Right hindlimb (tissue), 1 donor: ENCODE measurements at regions not wholly inside any gene's neighbourhood (a gene's known extent, or its start where the extent isn't known, plus 50 kb on each side); places are given as distances from the start of the nearest gene placed in this dataset.

Experiments used
- DNase-seq: peaks from one replicate; pipeline ENCODE4 v3.0.0-alpha.2; 2018

DNA sequence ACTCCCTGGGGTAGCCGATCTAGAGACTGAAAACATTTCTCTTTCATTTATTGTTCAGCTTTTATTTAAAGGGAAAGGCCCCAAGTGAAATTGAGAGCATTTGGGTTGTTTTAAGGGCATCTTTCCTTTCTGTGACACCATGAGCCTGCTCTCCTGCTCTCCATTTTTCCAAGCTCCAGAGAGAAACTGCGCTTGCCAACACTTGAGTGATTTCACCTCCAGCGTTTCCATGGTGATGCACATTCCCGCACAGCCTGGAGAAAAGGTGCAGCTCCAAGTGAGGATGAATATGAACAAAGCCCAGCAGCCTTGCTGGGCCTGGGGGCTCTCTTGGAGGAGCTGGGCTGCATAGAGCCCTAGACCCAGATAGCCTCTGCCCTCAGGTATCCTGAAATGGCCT, 159.2 kb upstream of the PPP2R3A start:
- DNase-seq, result peak; percentile 49

DNA sequence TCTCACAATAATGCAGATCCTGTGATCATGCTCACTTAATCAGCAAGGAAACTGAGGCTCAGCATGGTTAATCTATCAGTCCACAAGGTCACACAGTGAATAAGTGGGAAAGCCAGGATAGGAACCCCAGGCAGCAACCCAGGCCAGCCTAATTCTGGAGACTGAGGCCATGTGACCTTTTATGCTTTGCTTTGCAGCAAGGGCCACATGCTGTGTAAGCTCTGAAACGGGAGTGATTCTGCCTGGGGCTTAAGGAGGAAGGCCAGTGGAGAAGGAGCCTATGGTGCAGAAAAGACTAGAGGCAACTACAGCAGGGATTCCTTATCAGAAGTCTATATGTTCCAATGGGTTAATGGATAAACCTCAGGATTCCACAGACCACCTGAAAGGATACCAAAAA, 157.6 kb upstream of the PPP2R3A start:
- no peak for DNase-seq

GRCh38 chr3:135809021-135809634, 156.4 kb upstream of the PPP2R3A start:
- DNase-seq, result no peak

DNA sequence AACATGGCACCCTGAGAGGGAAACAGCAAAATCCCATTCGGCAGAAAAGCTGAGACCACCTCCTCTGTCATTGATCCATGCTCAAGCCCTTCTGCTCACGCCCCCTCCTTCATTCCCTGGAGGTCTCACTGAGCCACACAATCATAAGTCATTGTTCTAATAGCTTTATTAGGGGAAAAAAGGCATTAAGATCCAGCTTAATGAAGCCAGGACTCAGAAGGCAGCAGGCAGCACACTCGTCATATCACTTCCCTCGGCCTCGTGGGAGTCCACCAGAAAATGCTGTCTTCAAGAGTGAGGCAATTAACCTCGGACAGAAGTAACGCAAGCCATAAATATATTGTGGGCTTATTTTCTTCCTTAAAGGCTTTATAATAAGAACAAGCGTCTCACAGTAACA, 153.9 kb upstream of the PPP2R3A start:
- no peak for DNase-seq

DNA sequence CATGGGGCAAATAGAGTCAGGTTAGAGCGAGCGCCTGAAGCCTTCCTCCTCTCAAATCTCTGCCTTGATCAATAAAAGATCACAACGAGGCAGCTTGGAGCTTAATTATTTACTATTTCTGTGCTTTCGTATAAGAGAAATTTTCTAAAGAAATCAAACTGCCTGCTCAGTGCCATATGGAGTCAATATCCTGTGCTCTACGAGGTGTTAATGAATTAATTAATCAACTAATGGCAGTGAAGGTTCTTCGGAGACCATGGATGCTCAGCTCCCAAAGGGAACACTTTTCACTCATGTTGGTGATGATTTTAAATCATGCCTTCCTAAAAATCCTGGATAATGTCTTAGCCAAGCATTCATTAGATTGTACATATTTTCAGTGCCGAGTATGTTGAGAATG, 153.5 kb upstream of the PPP2R3A start:
- DNase-seq, result no peak

- no peak for DNase-seq
These were observed 131.1 kb upstream of the PPP2R3A start for GRCh38 chr3:135834465-135834864.

GRCh38 chr3:135837977-135838631, 127.4 kb upstream of the PPP2R3A start:
- no peak for DNase-seq

DNA sequence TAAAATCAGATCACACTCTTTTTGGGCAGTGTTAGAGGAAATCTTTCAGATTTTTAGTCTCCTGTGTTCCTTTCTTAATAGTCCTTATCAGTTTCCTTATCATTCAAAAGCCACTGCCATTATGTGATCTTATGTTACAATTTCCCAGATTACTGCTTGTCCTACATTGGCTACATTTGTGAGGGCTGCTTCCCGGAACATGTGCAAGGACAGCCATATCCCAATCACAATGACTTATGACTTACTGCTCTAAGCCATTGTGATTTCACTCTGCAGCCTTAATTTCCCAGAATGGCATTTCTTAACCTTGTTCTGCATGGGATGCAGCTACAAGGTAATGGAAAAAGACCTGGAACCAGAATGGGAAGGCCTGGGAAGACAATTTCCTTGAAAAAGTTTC, 125.1 kb upstream of the PPP2R3A start:
- no peak for DNase-seq

- DNase-seq, result no peak
These were observed 121.1 kb upstream of the PPP2R3A start for GRCh38 chr3:135844386-135844785.

DNA sequence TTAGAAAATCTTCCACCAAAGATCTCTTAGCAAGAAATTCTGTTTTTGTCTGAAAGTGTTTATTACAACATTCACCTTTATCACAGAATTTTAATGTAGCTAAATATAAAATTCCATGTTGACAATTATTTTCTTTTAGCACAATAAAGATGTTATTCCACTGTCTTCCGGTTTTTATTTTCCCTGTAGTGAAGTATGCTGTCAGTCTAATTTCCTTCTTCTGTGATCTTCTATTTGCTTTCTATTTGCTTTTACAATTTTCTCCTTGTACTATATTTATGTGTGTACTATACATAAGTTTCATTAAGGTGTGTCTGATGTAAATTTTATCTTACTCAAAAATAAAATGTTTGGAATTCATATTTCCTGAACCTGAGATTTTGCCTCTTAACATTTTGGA, 117.5 kb upstream of the PPP2R3A start:
- no peak for DNase-seq

DNA sequence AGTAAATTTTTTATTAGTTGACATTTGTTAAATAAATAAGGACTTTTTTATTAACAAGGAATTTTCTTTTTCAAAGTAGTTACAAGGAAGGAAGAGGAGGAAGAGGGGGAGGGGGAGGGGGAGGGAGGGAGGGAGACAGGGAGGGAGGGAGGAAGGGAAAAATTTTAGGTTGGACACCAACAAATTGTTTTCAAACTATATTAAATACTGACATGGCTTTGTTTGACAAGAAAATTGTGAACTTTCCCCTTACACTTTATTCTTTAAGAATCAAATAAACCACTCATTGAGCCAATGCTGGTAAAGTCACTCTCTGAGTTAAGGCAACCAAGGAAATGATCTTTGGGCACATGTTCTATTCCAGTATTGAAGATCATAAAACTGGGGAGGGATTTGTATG, 115.7 kb upstream of the PPP2R3A start:
- no peak for DNase-seq

DNA sequence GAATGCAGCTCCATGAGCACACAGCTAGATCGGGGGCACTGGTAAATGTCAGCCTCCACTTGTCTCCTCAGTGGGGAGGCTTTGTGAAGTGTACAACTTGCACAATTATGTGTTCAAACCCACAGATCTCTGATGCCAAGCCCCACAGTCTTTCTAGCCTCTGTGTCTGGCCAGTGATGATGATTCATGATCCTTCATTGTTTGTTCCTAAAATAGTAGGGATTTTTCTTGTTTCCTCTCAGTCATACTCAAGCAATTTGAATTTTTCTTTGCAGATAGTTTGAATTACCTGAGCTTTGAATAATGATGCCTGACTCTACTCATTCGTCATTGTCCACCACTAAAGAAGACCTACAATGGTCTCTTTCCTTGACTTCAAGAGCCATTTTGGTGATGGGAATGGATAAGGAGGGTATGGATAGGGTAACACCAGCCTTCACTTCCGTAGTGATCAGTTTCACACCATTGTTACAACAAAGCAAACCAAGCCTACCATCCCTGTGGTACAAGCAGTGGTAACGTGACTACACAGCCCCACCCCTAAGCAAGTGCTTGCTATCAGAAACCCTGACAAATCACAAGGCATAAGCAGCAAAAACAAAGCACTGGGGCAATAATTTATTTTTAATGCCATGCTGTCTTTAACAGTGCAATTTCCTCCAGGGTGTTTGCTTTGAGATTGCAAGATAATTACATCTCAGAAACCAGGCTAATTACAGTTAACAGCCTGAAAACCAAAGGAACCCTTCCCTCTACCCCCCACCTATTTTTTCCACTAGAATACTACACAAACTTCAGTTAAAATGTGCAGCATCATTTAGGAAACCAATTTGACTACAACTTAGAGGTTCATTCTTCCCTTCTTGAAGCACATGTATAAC, 114.1 kb upstream of the PPP2R3A start:
- DNase-seq, result no peak

DNA sequence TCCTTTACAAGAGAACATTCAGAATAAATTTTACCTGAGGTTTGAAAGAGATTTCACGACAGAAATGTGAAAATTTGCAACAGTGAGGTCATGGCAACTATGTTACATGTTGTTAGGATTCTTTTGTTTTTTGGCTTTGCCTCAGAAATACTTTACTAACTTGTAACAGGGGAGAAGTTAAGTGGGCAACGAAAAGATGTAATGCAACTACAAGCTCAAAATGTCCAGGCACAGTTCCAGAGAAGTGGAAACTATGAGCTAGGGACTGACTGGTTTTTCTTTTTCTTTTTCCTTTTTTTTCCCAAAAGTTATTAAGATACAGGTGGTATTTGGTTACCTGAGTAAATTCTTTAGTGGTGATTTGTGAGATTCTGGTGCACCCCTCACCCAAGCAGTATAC, 111.5 kb upstream of the PPP2R3A start:
- DNase-seq, result peak; percentile 22

DNA sequence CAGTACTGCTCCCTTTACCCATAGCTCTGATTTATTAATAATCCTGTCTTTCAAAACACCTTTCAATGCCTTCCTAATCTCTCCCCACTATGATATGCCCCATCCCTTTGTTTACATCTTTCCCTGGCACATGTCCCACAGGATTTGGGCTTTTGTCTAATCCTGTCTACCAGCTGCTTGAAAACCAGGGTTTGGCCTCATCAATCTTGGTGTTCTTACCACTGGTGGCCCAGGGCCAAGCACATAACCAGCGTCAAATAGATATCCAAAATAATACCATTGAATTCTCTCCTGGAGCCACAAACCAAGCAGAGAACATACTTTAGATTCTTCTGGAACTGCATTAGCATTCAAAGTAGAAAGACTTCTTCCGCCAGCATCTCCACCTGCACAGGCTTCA, 104.8 kb upstream of the PPP2R3A start:
- DNase-seq, result no peak

- DNase-seq, result no peak
These were observed 103.2 kb upstream of the PPP2R3A start for GRCh38 chr3:135862361-135862760.

DNA sequence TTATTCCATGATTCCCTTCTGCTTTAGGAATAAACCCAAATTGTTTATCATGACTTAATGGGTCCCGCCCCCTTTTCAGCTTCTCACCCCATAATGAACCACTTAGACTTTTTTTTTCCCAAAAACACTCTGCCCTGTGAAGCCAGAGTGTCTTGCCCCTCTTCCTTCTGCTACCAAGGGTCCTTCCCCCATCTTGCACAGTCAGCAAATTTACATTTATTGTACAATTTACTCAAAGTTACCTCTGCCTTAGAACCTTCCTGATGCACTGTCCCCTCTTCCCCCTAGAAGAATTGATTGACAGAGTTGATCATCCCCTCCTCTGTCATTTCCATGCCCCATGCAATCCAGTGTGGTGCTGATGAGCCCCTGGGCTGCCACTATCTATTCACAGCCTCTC, 101.5 kb upstream of the PPP2R3A start:
- no peak for DNase-seq

- DNase-seq, result no peak
These were observed 100.4 kb upstream of the PPP2R3A start for GRCh38 chr3:135865085-135865484.

GRCh38 chr3:135865553-135865952, 100.0 kb upstream of the PPP2R3A start:
- DNase-seq, result no peak

GRCh38 chr3:135867911-135868310, 97.6 kb upstream of the PPP2R3A start:
- DNase-seq, result no peak

DNA sequence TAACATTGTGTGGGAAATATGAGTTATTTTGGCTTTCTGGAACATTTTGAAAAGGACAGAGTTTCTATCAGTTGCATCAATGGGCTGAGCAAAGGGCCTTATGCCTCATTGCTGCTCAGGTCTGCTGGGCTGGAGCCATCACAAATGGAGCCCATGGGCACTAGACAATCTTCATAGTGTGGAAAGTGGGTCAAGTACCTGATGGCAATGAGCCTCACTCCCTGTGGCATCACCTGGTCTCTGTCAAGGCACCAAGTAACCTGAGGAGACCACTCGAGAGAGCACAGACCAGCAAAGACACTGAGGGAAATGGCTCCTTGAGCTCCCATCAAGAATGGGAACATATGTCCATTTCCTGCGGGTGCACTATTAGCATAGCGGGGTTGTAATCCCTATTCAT, 96.7 kb upstream of the PPP2R3A start:
- no peak for DNase-seq

- no peak for DNase-seq
These were observed 96.0 kb upstream of the PPP2R3A start for GRCh38 chr3:135869439-135870105.

GRCh38 chr3:135871311-135871710, 94.2 kb upstream of the PPP2R3A start:
- no peak for DNase-seq

DNA sequence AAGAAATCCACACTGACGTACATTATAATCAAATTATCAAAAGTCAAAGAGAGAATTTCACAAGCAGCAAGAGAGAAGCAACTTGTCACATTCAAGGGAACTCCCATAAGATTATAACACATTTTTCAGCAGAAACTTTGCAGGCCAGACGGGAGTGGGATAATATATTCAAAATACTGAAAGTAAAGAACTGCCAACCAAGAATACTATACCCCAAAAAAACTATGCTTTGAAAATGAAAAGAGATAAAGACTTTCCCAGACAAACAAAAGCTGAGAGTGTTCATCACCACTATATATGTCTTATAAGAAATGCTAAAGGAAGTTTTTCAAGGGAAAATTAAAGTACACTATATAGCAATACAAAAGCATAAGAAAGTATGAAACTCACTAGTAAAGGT, 91.5 kb upstream of the PPP2R3A start:
- DNase-seq, result no peak

- no peak for DNase-seq
These were observed 87.0 kb upstream of the PPP2R3A start for GRCh38 chr3:135878501-135878900.
